Epithelial cell of prostate (primary cell): ENCODE measurements at regions not wholly inside any gene's neighbourhood (a gene's known extent, or its start where the extent isn't known, plus 50 kb on each side); places are given as distances from the start of the nearest gene placed in this dataset.
A peak's percentile ranks its signal among the peaks of the same experiment; 100 is the strongest.

ENCODE experiments used
- DNase-seq: peaks from one replicate; pipeline ENCODE4 v3.0.0-alpha.2; 2011; ENCODE audit warnings: low read depth, low spot score
- H3K27ac ChIP-seq: fragments of 450-650 bp; 2 replicates; pipeline ENCODE4 v1.5.1; 2017; ENCODE audit warnings: mild to moderate bottlenecking

DNA sequence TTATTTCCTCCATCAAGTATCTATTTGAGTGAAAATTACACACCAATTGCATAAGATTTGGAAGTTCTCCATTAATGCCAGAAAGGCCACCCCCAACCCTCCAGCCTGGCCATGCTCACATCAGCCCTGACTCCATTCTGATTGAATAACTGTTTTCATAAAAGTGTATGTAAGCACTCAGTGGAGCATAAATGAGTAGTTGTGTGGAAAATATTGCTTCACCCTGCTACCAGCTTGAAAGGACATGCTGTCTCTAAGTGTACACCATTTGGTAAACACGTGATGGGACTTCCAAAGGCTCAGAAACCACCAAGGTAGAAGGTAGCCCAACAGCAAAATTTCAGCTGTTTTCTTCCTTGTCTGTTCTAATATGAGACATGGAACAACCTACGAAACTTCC lies 393.8 kb downstream of the ZNF385D start:
- no peak for DNase-seq
- H3K27ac ChIP-seq, result no peak overlapping the region

DNA sequence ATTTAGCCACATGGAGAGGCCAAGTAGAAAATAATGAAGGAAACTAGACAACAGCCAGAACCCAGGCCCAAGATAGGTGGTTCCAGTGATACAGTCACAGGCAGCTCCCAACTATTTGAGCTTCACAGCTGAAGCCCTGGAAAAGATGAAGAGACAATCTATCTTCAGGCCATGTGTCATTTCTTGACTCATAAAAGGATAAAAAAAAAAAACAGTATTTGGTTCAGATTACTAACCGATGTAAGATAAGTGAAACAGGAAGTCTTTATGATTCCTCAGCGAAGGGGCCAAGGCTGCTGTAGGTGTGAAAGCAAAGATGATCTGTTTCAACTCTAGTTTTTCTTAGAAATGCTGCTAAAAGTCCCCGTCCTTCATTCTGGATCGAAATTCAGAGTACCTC lies 394.6 kb downstream of the ZNF385D start:
- no peak overlapping the region for H3K27ac ChIP-seq
- DNase-seq, result no peak

DNA sequence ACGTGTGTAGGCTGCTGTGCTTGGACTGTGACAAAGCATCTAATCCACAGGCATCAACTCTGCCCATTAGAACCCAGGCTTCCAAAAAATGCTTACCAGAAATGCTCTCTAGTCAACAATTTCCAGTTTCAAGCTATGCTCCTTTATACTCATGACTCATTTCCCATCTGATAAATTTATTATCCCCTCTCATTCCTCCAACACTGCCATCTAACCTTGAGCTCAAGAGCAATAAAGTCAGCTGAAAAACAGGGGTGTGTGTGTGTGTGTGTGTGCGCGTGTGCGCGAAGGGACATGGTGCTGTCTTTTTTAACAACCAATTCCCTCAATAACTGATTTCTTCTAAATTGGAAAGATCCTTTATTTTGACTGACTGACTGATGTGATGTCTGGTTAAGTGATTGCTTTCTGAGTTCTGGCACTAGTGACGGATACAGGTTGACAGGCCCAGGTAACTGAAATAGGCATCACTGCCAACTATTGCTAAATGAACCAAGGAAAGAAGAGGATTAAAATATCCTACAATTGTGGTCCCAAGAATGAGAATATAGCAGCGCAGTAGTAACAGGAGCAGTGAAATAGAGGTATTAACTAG lies 405.5 kb downstream of the ZNF385D start:
- no peak overlapping the region for H3K27ac ChIP-seq
- no peak for DNase-seq

DNA sequence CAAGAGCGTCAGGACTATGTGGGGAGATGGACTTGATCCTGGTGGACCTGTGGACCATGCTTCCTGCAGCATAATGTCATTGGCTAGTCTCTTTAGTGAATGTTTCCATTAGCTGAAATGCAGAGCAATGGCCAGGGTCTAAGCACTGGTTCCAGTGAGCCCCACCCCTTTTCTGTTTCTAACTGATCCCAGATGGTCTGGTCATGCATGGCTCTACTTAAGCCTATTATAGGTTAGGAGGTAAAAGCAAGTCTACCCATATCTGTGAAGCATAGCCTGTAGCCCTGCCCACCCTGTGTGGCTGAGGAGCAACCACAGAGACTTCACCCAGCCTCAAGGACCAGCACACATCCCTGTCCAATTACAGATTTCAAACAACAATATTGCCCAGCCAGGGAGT lies 419.2 kb downstream of the ZNF385D start:
- H3K27ac ChIP-seq, result no peak overlapping the region
- no peak for DNase-seq

DNA sequence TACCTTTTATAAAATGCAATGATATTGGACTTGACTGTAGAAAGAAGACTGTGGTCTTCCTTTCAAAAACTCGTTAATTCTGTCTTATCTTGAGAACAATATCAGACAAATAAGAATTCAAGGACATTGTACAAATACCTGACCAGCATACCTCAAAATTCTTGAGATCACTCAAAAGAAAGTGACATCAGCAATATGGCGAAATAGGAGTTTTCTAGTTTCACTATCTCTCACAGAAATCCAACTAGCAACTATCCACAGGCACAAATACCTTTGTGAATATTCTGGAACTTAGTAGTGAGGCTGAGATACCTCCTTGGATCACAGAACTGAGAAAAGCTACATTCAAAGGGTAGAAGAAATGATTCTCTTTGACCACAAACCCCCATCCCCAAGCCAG lies 419.7 kb downstream of the ZNF385D start:
- no peak for DNase-seq
- no peak overlapping the region for H3K27ac ChIP-seq

DNA sequence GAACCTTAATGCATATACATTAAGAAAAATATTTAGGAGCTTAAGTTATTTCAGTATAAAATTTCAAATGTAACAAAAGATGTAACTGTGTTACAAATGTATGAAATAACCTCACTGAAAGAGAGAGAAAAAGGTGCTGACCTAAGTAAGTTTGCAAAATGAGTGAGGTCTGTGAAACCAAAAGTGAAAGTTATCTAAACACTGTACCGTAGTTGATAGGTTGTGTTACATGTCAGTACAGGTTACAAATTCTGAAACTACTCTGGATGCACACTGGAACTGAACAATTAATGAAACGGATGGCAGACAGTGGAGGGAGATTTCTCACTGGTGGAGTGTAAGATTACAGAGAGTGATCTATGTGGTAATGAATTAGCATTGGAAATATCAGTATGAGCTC lies 420.7 kb downstream of the ZNF385D start:
- DNase-seq, result peak; percentile 16
- no peak overlapping the region for H3K27ac ChIP-seq

DNA sequence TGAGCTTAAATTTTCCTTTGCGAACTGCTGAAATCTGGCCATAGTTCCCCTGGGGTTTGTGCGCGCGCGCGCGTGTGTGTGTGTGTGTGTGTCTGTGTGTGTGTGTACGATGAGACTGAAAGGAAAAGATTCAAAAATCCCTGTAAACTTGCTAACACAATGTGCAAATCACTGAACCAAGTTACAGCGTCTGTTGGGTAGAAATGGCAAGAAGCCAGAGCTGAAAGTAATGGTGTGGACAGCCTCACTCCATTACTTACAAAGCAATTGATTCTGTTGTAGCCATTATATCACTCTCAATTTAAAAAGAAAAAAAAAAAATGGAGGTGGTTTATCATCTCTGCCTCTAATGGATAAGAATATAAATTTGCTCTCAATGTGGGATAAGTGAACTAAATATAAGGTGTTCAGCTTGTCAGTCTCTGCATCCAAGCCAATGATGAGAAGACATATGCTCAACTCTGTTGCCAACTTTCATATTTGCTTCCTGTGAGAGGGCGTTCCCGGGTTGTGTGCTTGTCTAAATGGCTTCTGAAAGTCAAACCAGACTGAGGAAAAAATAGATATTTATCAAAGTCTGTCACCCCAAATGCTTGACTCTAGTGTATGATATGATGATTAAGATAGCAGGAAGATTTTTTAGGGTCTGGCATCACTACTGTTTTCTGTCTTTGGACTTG lies 422.2 kb downstream of the ZNF385D start:
- DNase-seq, result no peak
- no peak overlapping the region for H3K27ac ChIP-seq

DNA sequence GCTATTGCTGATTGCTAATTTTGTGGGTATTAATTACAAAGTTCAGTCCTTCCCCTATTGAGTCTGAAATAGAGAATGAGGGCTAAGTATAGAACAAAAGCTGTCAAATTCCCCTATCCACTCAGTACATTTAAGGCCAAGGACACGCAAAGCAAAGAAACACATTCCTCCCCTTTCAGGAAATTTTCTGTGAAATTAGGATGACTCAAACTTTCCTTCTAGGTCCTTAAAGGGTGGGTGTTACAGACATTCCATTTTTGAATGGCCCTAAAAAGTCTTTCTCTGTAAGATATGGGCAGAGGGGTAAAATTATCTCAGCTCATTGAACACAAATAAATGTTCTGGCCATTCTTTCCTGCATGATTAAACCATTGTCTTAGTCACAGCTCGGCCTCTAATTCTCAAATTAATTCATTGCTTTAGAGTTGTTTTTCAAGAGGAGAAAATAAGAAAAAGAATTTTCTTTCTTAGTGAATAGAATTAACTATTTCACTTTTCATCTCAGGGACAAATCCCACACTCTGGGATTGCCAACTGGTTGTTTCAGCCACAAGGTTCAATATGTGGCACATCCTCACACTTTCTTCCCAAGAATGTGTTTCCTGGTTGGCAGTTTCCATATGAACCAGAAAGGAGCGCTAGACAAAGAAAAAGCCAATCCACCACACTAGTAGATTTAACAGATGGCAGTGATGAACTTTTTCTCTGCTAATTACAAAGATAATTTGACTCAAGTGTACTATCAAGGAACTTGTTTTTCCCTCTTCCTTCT lies 424.1 kb downstream of the ZNF385D start:
- H3K27ac ChIP-seq, result no peak overlapping the region
- DNase-seq, result no peak

DNA sequence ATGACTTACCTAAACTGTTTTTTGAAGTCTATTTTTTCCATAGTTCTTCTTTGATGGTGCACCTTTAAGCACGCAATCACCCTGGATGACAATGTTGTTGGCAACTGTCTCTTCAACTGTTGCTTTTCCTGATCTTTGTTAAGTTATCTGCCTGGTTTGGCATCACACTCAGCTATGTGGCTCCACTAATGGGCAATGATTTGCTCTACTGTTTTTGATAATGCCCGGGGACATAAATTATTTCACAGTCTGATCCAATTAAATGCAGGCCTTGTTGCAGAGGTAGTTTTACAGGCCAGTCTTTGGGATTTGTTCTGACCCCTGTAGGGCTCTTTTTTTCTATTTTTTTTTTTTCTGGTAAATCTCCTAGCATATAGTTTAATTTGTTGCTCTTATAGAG lies 436.3 kb downstream of the ZNF385D start:
- DNase-seq, result no peak
- H3K27ac ChIP-seq, result no peak overlapping the region

DNA sequence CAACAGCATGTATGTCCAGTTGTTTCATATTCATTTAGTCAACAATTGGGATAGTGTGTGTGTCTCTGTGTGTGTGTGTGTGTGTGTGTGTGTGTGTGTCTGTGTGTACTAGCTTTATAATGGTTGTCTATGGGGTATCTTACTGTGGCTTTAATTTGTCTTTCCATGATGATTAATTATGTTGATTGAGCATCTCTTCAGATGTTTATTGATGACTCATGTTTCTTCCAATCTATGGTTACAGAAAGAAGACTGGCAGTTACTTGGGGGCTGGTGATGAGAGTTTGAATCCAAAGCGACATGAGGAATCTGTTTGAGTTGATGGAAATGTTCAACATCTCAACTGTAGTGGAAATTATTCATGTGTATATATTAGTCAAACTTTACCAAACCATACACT lies 440.1 kb downstream of the ZNF385D start:
- no peak overlapping the region for H3K27ac ChIP-seq
- no peak for DNase-seq

DNA sequence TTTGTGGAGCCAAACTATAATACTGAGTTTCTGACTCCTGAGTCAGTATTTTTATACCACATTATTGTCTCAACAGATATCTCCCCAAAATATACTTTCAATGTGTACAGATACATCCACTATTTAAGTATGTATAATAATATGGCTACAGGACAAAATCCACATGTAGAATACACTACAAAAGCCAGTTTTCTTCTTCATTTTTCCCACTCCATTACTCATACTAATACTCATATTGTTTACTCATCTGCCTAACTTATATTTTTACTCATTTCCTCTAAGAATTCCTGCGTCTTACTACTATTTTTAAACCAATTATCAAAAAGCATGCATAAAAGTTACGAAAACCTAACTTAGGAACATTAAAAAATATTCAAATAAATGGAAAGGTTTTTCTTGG lies 440.8 kb downstream of the ZNF385D start:
- DNase-seq, result no peak
- H3K27ac ChIP-seq, result no peak overlapping the region

DNA sequence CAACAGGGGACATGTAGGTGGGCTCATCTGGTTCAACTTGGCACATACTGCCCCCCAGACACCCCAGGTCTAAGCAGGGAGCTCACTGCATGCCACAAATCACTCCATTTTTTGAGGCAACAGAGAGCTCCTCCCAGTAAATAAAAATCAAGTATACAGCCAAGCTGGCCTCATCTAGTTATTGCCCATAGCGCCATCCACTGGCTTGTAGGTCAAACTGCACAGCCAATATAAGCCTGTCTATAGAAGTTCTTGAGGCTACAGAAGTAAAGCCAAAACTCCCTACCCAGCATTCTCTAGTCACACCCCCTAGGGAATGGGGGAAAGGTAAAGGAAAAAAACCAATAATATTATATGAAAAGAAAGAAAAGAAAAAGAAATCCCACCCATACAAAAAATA lies 453.7 kb downstream of the ZNF385D start:
- no peak overlapping the region for H3K27ac ChIP-seq
- no peak for DNase-seq

DNA sequence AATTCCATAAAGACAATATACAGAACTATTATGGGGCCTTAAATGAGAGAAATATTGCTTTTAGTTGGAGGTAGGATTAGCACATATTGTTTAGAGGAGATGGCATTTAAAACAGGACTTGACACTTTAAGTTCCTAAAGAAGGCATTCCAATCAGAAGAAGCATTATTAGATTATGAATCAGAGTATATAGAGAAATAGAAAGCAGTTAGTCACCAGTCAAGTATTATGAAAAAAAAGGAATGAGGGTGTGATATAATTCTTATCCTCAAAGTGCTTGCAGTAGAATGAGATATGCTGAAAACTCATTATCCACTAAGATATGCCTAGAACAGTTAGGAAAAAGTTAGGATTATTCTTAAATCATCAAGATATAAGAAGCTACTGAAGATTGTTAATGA lies 456.2 kb downstream of the ZNF385D start:
- peak overlapping the region; percentile 2 for H3K27ac ChIP-seq
- DNase-seq, result no peak

DNA sequence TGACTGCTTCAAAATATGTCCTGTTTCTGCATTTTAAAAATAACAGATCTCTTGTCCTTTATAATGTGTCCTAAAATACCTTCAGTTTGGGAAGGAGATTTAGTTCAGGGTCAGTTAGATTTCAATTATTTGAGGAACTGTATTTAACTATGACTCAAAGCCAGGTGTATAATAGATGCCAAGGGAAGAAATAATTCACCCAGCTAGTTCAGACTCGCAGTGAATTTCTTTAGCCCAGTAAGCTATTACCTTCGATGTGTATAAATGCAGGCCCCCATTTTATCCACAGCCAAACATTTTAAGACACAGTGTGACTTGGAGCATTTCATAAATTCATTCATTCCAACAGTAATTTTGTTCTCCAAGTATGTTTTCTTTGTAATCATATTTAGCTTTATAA lies 458.0 kb downstream of the ZNF385D start:
- DNase-seq, result no peak
- H3K27ac ChIP-seq, result peak overlapping the region; percentile 22

DNA sequence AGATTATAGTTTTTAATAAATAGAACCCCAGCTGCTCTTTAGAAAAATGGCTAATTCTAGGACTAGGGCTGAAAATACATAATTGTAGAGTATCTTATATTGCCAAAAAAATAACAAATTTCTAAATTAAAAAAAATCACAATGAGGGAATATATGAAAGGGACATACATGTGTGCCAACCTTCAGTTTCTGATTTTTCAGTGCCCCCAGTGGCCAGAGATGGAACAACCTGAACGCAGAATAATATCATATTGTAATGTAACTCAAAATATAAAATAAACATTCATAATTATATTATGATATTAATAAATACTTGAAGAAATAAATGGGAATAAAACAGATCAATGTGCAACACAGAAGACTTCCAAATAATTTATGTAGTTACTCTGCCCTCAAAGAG lies 460.5 kb downstream of the ZNF385D start:
- H3K27ac ChIP-seq, result no peak overlapping the region
- DNase-seq, result no peak

DNA sequence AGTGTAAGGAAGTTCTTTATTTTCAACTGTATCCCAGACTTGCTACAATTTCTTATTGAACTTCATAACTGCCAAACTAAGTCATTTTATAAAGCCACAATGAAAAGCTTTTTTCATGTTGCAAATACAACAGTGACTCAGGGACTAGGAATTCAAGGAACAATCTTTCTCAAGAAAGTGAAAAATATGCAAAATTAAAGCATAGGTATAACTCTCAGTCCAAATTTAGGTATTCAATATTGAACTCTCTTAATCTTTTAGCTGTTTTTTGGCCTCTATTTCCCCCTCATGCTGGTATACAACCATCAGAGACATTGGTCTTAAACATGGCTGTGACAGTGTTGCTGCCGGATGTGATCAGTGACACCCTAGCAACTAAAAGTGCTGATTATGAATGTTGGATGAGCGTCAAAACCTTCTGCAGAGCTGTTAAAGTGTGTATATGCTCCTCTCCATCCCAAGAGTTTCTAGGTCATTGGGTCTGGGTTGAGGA lies 476.9 kb downstream of the ZNF385D start:
- H3K27ac ChIP-seq, result peak overlapping the region; percentile 27
- DNase-seq, result no peak

DNA sequence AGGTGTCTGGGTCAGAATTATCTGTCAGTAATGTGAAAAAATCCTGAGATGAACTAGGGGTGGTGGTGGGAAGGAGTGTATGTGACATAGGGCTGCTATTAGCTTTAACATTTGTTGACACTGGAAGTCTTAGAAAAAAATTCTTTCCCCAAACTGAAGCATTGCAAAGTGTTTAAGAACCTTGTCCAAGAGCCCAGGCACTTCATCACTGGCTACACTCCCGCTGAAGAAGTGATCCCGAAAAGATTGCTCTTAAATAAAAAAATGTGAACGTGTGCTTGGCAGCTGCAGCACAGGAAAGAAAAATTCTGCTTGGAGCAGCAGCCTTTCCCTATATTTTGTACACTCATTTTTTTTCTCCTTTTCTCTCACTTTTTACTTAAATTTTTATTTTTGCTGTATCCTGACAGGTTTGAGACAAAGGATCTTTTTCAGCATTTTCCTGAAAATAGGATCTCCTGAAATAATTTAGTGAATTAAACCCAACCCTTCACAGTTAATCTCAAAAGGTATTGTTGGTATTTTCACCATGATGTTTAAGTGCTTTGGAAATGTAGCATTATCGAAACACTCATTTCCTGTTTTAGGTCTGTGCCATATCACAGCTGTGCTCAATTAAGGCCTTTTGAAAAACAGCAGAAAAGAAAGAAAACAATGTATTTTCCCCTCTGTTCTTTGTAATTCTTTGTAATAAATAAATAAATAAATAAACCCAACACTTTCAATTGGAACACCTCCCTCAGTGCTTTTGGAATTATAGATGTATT lies 477.6 kb downstream of the ZNF385D start:
- peak overlapping the region; percentile 27 for H3K27ac ChIP-seq
- DNase-seq, result no peak

DNA sequence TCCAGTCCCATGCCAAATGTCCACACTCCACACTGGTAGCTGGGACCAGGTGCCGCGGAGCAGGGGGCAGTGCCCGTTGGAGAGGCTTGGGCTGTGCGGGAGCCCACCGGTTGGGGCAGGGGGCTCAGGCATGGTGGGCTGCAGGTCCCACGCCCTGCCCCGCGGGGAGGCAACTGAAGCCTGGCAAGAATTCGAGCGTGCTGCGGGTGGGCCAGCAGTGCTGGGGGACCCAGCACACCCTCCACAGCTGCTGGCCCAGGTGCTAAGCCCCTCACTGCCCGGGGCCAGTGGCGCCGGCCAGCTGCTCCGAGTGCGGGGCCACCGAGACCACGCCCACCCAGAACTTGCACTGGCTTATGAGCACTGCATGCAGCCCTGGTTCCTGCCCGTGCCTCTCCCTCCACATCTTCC lies 479.4 kb downstream of the ZNF385D start:
- no peak for DNase-seq
- no peak overlapping the region for H3K27ac ChIP-seq

DNA sequence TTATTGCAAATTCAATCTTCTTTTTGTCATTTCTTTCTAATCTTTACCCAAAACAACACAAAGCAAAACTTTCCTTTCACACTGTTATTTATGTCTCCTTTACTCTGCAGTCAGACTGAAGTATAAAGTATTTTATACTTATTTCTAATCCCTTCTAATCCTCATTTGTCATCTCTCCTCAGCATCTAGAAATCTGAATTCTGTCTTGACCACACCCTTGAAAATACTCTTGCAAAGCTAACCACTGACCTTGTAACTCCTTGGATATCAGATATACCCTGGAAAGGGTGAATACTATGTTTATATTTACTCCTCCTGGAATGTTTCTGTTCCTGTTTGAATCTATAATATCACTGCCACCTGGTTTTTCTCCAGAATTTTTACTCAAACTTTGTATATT lies 481.1 kb downstream of the ZNF385D start:
- DNase-seq, result no peak
- H3K27ac ChIP-seq, result no peak overlapping the region

DNA sequence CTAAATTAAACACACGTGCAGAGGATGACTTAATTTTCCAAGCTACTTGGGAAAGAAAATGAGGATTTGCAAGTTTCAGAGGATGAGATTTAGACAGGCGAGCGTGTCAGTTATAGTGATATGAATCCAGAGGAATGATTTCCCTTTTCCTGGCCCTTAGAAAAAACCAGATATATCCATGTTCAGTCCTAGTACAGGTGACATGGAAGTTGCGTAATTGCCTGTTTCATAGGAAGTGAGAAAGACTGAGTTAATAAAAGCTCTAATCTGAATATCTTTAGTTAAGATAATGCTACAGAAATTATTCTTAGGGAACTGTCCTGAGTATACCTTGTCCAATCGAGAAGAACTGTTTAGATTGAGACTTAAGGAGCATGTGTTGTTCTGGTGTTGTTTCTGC lies 490.5 kb downstream of the ZNF385D start:
- no peak for DNase-seq
- no peak overlapping the region for H3K27ac ChIP-seq

DNA sequence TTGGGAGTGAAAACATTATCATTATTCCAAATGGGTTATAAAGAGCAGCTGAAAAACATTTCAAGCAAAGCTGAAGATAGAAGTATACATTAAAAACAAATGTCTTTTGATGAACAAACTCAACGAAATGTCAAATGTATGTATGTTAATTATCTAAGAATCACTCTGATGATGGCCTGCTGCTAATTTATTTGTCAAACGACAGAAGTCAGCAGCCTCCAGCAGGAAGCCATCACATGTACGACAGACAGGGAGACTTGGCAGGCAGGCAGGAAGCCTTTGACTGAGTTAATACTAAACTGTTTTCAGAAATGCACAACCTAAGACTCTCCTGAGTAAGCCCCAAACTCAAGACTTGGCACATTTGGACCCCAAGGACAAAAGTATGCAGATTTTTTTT lies 491.1 kb downstream of the ZNF385D start:
- no peak for DNase-seq
- H3K27ac ChIP-seq, result no peak overlapping the region
